ENCODE measurements at regions not wholly inside any gene's neighbourhood (a gene's known extent, or its start where the extent isn't known, plus 50 kb on each side); places are given as distances from the start of the nearest gene placed in this dataset.

- H3K4me1 ChIP-seq (ENCODE audit: control insufficient read depth in 1 of 2, insufficient read depth in 2 of 2, low read depth in 1 of 2, low read length in 1 of 2), result no peaks in the 10 kb centered on the region
- CTCF ChIA-PET, result interaction anchor here (1.5 kb wide), 1 partner anchor 11 kb away, joined by 4 read pairs; no protein-coding TSS in a partner anchor
- no peak overlapping the region for H3K9ac ChIP-seq
- DNase-seq, result no peak
- H3K9me2 ChIP-seq, result no peaks in the 10 kb centered on the region
- H3F3A ChIP-seq (replicated peaks; ENCODE audit: insufficient read depth), result no peaks in the 10 kb centered on the region
- WGBS (ENCODE audit: low lambda C conversion rate), result 21% methylated on average over 6 of the region's 6 CpGs
- no peak overlapping the region for H2AFZ ChIP-seq (ENCODE audit: low read depth)
- H3K79me2 ChIP-seq (ENCODE audit: insufficient read depth), result no peaks in the 10 kb centered on the region
- H3K9me3 ChIP-seq, result no peaks in the 10 kb centered on the region
- no peak overlapping the region for H3K4me3 ChIP-seq (ENCODE audit: low read depth in 2 of 2, low read length in 1 of 2)
- no peaks in the 10 kb centered on the region for H3K27me3 ChIP-seq (ENCODE audit: insufficient read depth)
- H3K4me2 ChIP-seq, result no peak overlapping the region
- H4K20me1 ChIP-seq (ENCODE audit: insufficient read depth), result no peaks in the 10 kb centered on the region
- POLR2A ChIA-PET, result no interaction called here
- H3K27ac ChIP-seq (ENCODE audit: low read depth in 2 of 2, low read length in 1 of 2), result no peak overlapping the region
- no peaks in the 10 kb centered on the region for H3K36me3 ChIP-seq (replicated peaks in 1 of 2; ENCODE audit: control insufficient read depth in 1 of 2, insufficient read depth in 2 of 2, low read length in 1 of 2)
- TF ChIP-seq TEAD4 (IDR thresholded peaks at IDR 0.05; ENCODE audit: borderline replicate concordance, insufficient read depth), result no peak
- TF ChIP-seq USF2 (IDR thresholded peaks at IDR 0.05; ENCODE audit: borderline replicate concordance, low read depth, low read length), result no peak
- TF ChIP-seq SIN3A (IDR thresholded peaks at IDR 0.05; ENCODE audit: borderline replicate concordance, low read depth, low read length), result no peak
- TF ChIP-seq ELF1 (IDR thresholded peaks at IDR 0.05), result no peak
- no peak for TF ChIP-seq PBX3 (IDR thresholded peaks at IDR 0.05)
Observed at GRCh38 chr17:12342161-12342560, 321.5 kb downstream of the MAP2K4 start.

- POLR2A ChIA-PET, result no interaction called here
- Histone ChIP-seq H3K4me2 (no peak overlapping the region), H3K9me2 (no peaks in the 10 kb centered on the region), H3K79me2 (ENCODE audit: insufficient read depth) (no peaks in the 10 kb centered on the region), H3K27me3 (ENCODE audit: insufficient read depth) (no peaks in the 10 kb centered on the region), H3K4me1 (ENCODE audit: control insufficient read depth in 1 of 2, insufficient read depth in 2 of 2, low read depth in 1 of 2, low read length in 1 of 2) (no peaks in the 10 kb centered on the region), H3K4me3 (ENCODE audit: low read depth in 2 of 2, low read length in 1 of 2) (no peak overlapping the region), H3K36me3 (replicated peaks in 1 of 2; ENCODE audit: control insufficient read depth in 1 of 2, insufficient read depth in 2 of 2, low read length in 1 of 2) (no peaks in the 10 kb centered on the region), H2AFZ (ENCODE audit: low read depth) (no peak overlapping the region), H3K9ac (no peak overlapping the region), H3F3A (replicated peaks; ENCODE audit: insufficient read depth) (no peaks in the 10 kb centered on the region), H3K27ac (ENCODE audit: low read depth in 2 of 2, low read length in 1 of 2) (no peak overlapping the region), H3K9me3 (no peaks in the 10 kb centered on the region), H4K20me1 (ENCODE audit: insufficient read depth) (no peaks in the 10 kb centered on the region)
- 9% methylated on average over 7 of the region's 7 CpGs for WGBS (ENCODE audit: low lambda C conversion rate)
- CTCF ChIA-PET, result interaction anchor here (1.5 kb wide), 1 partner anchor 11 kb away, joined by 4 read pairs; no protein-coding TSS in a partner anchor
- DNase-seq, result peak; percentile 24
- TF ChIP-seq CTCF (IDR thresholded peaks at IDR 0.05) (peak; percentile 45), NFIC (IDR thresholded peaks at IDR 0.05; ENCODE audit: borderline replicate concordance) (no peak), RCOR1 (IDR thresholded peaks at IDR 0.05; ENCODE audit: low read length) (no peak), SMC3 (IDR thresholded peaks at IDR 0.05; ENCODE audit: low read depth, low read length) (no peak), EZH2phosphoT487 (IDR thresholded peaks at IDR 0.05; ENCODE audit: borderline replicate concordance, low read depth) (no peak)
Observed at GRCh38 chr17:12342609-12343435, 322.1 kb downstream of the MAP2K4 start.

Data from SK-N-SH (cell line).